ENCODE measurements at regions not wholly inside any gene's neighbourhood (a gene's known extent, or its start where the extent isn't known, plus 50 kb on each side); places are given as distances from the start of the nearest gene placed in this dataset.

GRCh38 chr13:50357136-50357535, 341.9 kb downstream of the KCNRG start:
- H2AFZ ChIP-seq = no peak overlapping the region
- no peaks in the 10 kb centered on the region for H3K27me3 ChIP-seq
- peak overlapping the region; percentile 78 for H3K27ac ChIP-seq
- no peak overlapping the region for H3K4me3 ChIP-seq
- TF ChIP-seq EZH2phosphoT487 (IDR thresholded peaks at IDR 0.05; ENCODE audit: low read depth, severe bottlenecking, unreplicated experiment) = no peak
- no peak for TF ChIP-seq EZH2 (IDR thresholded peaks at IDR 0.05; ENCODE audit: borderline replicate concordance)
- no peak for TF ChIP-seq CTCF (IDR thresholded peaks at IDR 0.05; ENCODE audit: poor library complexity)
- H3K9me3 ChIP-seq (ENCODE audit: low read depth) = no peaks in the 10 kb centered on the region
- no peaks in the 10 kb centered on the region for H3K36me3 ChIP-seq (replicated peaks; ENCODE audit: insufficient read depth, low read depth)
- H3K9me2 ChIP-seq (replicated peaks; ENCODE audit: insufficient read depth) = no peaks in the 10 kb centered on the region
- H4K20me1 ChIP-seq (ENCODE audit: insufficient read depth, poor library complexity, severe bottlenecking) = no peaks in the 10 kb centered on the region
- DNase-seq (ENCODE audit: low spot score) = no peak
- peak overlapping the region; percentile 35 for H3K4me2 ChIP-seq
- H3K4me1 ChIP-seq (ENCODE audit: insufficient read depth) = peaks cover 12% of the 10 kb centered on the region
- H3K79me2 ChIP-seq = no peaks in the 10 kb centered on the region

- Histone ChIP-seq H3K27me3 (no peaks in the 10 kb centered on the region), H3K27ac (peak overlapping the region; percentile 78), H3K9me3 (ENCODE audit: low read depth) (no peaks in the 10 kb centered on the region), H2AFZ (no peak overlapping the region), H3K9me2 (replicated peaks; ENCODE audit: insufficient read depth) (no peaks in the 10 kb centered on the region), H3K4me1 (ENCODE audit: insufficient read depth) (peaks cover 12% of the 10 kb centered on the region), H3K79me2 (no peaks in the 10 kb centered on the region), H4K20me1 (ENCODE audit: insufficient read depth, poor library complexity, severe bottlenecking) (no peaks in the 10 kb centered on the region), H3K36me3 (replicated peaks; ENCODE audit: insufficient read depth, low read depth) (no peaks in the 10 kb centered on the region), H3K4me2 (peak overlapping the region; percentile 35), H3K4me3 (no peak overlapping the region)
- peak; percentile 70 for DNase-seq (ENCODE audit: low spot score)
- TF ChIP-seq CTCF (IDR thresholded peaks at IDR 0.05; ENCODE audit: poor library complexity) (no peak), EZH2phosphoT487 (IDR thresholded peaks at IDR 0.05; ENCODE audit: low read depth, severe bottlenecking, unreplicated experiment) (no peak), EZH2 (IDR thresholded peaks at IDR 0.05; ENCODE audit: borderline replicate concordance) (no peak)
- WGBS (ENCODE audit: low lambda C conversion rate, missing lambda C conversion rate) = 37% methylated on average over 9 of the region's 9 CpGs
Measured at GRCh38 chr13:50357586-50358118, 342.4 kb downstream of the KCNRG start.

GRCh38 chr13:50358231-50359040, 343.2 kb downstream of the KCNRG start:
- no peaks in the 10 kb centered on the region for H3K27me3 ChIP-seq
- peak overlapping the region; percentile 35 for H3K4me2 ChIP-seq
- H3K36me3 ChIP-seq (replicated peaks; ENCODE audit: insufficient read depth, low read depth) = no peaks in the 10 kb centered on the region
- no peak overlapping the region for H2AFZ ChIP-seq
- peak overlapping the region; percentile 75 for H3K27ac ChIP-seq
- no peak overlapping the region for H3K4me3 ChIP-seq
- no peak for TF ChIP-seq EZH2phosphoT487 (IDR thresholded peaks at IDR 0.05; ENCODE audit: low read depth, severe bottlenecking, unreplicated experiment)
- no peak for TF ChIP-seq CTCF (IDR thresholded peaks at IDR 0.05; ENCODE audit: poor library complexity)
- no peak for TF ChIP-seq EZH2 (IDR thresholded peaks at IDR 0.05; ENCODE audit: borderline replicate concordance)
- H4K20me1 ChIP-seq (ENCODE audit: insufficient read depth, poor library complexity, severe bottlenecking) = no peaks in the 10 kb centered on the region
- H3K4me1 ChIP-seq (ENCODE audit: insufficient read depth) = peaks cover 12% of the 10 kb centered on the region
- no peaks in the 10 kb centered on the region for H3K9me3 ChIP-seq (ENCODE audit: low read depth)
- H3K79me2 ChIP-seq = no peaks in the 10 kb centered on the region
- DNase-seq (ENCODE audit: low spot score) = no peak
- 70% methylated on average over 1 of the region's 1 CpG for WGBS (ENCODE audit: low lambda C conversion rate, missing lambda C conversion rate)
- H3K9me2 ChIP-seq (replicated peaks; ENCODE audit: insufficient read depth) = no peaks in the 10 kb centered on the region

Measured in hepatocyte (in vitro differentiated cells).